Trophoblast cell (in vitro differentiated cells and primary cell): ENCODE measurements at regions not wholly inside any gene's neighbourhood (a gene's known extent, or its start where the extent isn't known, plus 50 kb on each side); places are given as distances from the start of the nearest gene placed in this dataset.

ENCODE experiments used
- DNase-seq, 2 donors: peaks; one replicate each; pipeline ENCODE4 v3.0.0-alpha.2; 2016
- H2AFZ ChIP-seq: 2 replicates; pipeline ENCODE4 v1.6.1; 2013; ENCODE audit warnings: low read length, moderate library complexity, mild to moderate bottlenecking; ENCODE audit not compliant: insufficient read depth, poor library complexity
- H2AK5ac ChIP-seq: 2 replicates; pipeline ENCODE4 v1.6.1; 2013; ENCODE audit warnings: mild to moderate bottlenecking, low read length
- H2BK120ac ChIP-seq: 2 replicates; pipeline ENCODE4 v1.6.1; 2013; ENCODE audit warnings: low read length, mild to moderate bottlenecking, moderate library complexity; ENCODE audit not compliant: insufficient read depth, poor library complexity
- H2BK12ac ChIP-seq: 2 replicates; pipeline ENCODE4 v1.6.1; 2013; ENCODE audit warnings: mild to moderate bottlenecking, low read length, moderate library complexity
- H2BK5ac ChIP-seq: 2 replicates; pipeline ENCODE4 v1.6.1; 2013; ENCODE audit warnings: low read length, low read depth, moderate library complexity, mild to moderate bottlenecking; ENCODE audit not compliant: poor library complexity
- H3K14ac ChIP-seq: 2 replicates; pipeline ENCODE4 v1.6.1; 2013; ENCODE audit warnings: mild to moderate bottlenecking, low read length
- H3K18ac ChIP-seq: 2 replicates; pipeline ENCODE4 v1.6.1; 2013; ENCODE audit warnings: mild to moderate bottlenecking, low read length
- H3K23ac ChIP-seq: 2 replicates; pipeline ENCODE4 v1.6.1; 2013; ENCODE audit warnings: low read length
- H3K27ac ChIP-seq: 2 replicates; pipeline ENCODE4 v1.5.1; 2013; ENCODE audit warnings: low read depth, mild to moderate bottlenecking, inconsistent platforms, low read length, moderate library complexity
- H3K27me3 ChIP-seq: 2 replicates; pipeline ENCODE4 v1.6.1; 2013; ENCODE audit warnings: inconsistent platforms, mild to moderate bottlenecking, low read length, moderate library complexity; ENCODE audit not compliant: insufficient read depth
- H3K36me3 ChIP-seq, 2 experiments: 1 replicate in 1 of 2; 2 replicates in 1 of 2; pipeline ENCODE4 v1.6.1; 2013; ENCODE audit warnings: low read length in 2 of 2, mild to moderate bottlenecking in 2 of 2, moderate library complexity in 1 of 2; ENCODE audit not compliant: insufficient read depth in 2 of 2, control insufficient read depth in 1 of 2
- H3K4ac ChIP-seq: 2 replicates; pipeline ENCODE4 v1.6.1; 2013; ENCODE audit warnings: low read depth, mild to moderate bottlenecking, low read length, moderate library complexity
- H3K4me1 ChIP-seq, 2 experiments: 1 replicate in 1 of 2; 2 replicates in 1 of 2; pipeline ENCODE4 v1.6.1; 2013; ENCODE audit warnings: low read length in 2 of 2, mild to moderate bottlenecking in 2 of 2, moderate library complexity in 1 of 2; ENCODE audit not compliant: insufficient read depth in 2 of 2, control insufficient read depth in 1 of 2
- H3K4me2 ChIP-seq: 2 replicates; pipeline ENCODE4 v1.6.1; 2013; ENCODE audit warnings: inconsistent platforms, mild to moderate bottlenecking, low read length, moderate library complexity
- H3K4me3 ChIP-seq: 2 replicates; pipeline ENCODE4 v1.5.1; 2013; ENCODE audit warnings: mild to moderate bottlenecking, low read depth, low read length, inconsistent platforms
- H3K79me1 ChIP-seq: one replicate; pipeline ENCODE4 v1.6.1; 2013; ENCODE audit warnings: low read length
- H3K79me2 ChIP-seq: 2 replicates; pipeline ENCODE4 v1.6.1; 2013; ENCODE audit warnings: low read length, mild to moderate bottlenecking; ENCODE audit not compliant: control insufficient read depth, insufficient read depth, poor library complexity
- H3K9ac ChIP-seq: 2 replicates; pipeline ENCODE4 v1.6.1; 2013; ENCODE audit warnings: mild to moderate bottlenecking, low read length
- H3K9me3 ChIP-seq: 2 replicates; pipeline ENCODE4 v1.6.1; 2013; ENCODE audit warnings: low read depth, mild to moderate bottlenecking, control low read depth, inconsistent platforms, low read length; ENCODE audit not compliant: insufficient read depth
- H4K12ac ChIP-seq: 2 replicates; pipeline ENCODE4 v1.6.1; 2013; ENCODE audit warnings: low read depth, mild to moderate bottlenecking, low read length, moderate library complexity
- H4K8ac ChIP-seq: 2 replicates; pipeline ENCODE4 v1.6.1; 2013; ENCODE audit warnings: low read depth, mild to moderate bottlenecking, low read length, moderate library complexity
- H4K91ac ChIP-seq: one replicate; pipeline ENCODE4 v1.6.1; 2013; ENCODE audit warnings: low read depth, mild to moderate bottlenecking, low read length, moderate library complexity
- WGBS: extraction: QIAGEN DNeasy Blood & Tissue Kit; methylation state at CpG from one replicate; pipeline ENCODE4 v1.1.7; 2013; ENCODE audit warnings: missing lambda C conversion rate; ENCODE audit not compliant: insufficient read length, insufficient coverage; ENCODE audit errors: extremely low coverage; 5-methylcytosine and 5-hydroxymethylcytosine counted together

DNA sequence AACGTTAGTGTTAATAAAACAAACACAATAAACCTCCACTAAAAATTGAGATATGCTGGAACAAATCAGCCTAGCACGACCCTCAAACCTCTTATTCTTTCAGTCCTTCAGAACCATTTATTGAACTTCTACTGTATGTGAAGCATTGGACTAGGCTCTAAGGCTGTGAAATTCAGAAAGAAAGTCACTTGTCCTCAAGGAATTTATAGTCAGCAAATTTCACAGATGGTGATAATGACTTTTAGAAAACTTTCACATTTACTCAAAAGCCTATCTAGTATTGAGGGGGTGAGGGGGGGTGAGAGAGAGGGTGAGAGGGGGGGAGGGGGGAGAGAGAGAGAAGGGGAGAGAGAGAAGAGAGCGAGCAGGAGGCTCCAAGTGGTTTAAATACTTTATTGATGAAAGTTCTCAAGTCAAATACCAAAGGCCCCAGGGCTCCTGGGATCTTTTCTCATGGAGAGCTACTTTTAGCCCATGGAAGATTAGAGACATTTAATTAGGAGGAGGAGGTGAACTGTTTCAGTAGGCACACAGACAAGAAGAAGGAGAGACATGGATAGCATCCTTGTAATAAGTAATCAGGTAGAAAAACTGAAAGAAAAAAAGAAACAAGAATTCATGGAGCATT is 66.3 kb upstream of the SSX2IP start:
- Histone ChIP-seq H3K4me3 (no peak overlapping the region), H3K27ac (no peak overlapping the region), H3K36me3 (no peaks in the 10 kb centered on the region), H3K9me3 (no peaks in the 10 kb centered on the region), H2BK120ac (no peak overlapping the region), H3K14ac (no peak overlapping the region), H2AK5ac (no peak overlapping the region), H3K23ac (no peak overlapping the region), H3K18ac (no peak overlapping the region), H3K79me1 (peaks cover 3% of the 10 kb centered on the region), H2BK12ac (no peak overlapping the region), H3K4ac (no peak overlapping the region), H3K4me2 (no peak overlapping the region), H4K12ac (no peak overlapping the region), H3K4me1 (no peaks in the 10 kb centered on the region), H2AFZ (no peak overlapping the region), H3K79me2 (no peaks in the 10 kb centered on the region), H2BK5ac (no peak overlapping the region), H3K27me3 (no peaks in the 10 kb centered on the region), H4K91ac (no peak overlapping the region), H4K8ac (no peak overlapping the region), H3K9ac (no peak overlapping the region)
- DNase-seq, result no peak
- WGBS, result no CpG with 5 or more reads among the region's 3 CpGs

DNA sequence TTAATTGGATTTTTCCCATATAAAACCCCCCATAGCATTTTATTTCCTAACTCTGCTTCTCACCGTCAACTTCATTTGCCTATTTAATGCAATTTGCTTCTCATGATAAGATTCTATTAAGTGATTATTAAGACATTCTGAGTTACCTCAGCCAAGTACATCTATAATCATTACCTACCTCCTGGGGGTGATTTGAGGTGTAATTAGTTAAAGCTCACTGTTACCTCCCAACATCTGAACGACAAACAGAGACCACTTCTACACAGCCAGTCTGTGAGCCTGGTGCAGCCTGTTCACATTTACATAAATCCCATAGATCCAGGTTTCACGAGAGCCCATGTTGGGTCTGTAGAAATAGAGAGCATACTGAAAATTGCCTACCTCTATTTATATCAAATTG is 65.7 kb upstream of the SSX2IP start:
- Histone ChIP-seq H4K91ac (no peak overlapping the region), H2BK12ac (no peak overlapping the region), H3K79me1 (peaks cover 3% of the 10 kb centered on the region), H3K27ac (no peak overlapping the region), H3K4me3 (no peak overlapping the region), H2BK5ac (no peak overlapping the region), H3K18ac (no peak overlapping the region), H3K27me3 (no peaks in the 10 kb centered on the region), H3K4me2 (no peak overlapping the region), H3K14ac (no peak overlapping the region), H2AFZ (no peak overlapping the region), H3K9ac (no peak overlapping the region), H3K4me1 (no peaks in the 10 kb centered on the region), H4K8ac (no peak overlapping the region), H3K79me2 (no peaks in the 10 kb centered on the region), H3K4ac (no peak overlapping the region), H3K36me3 (no peaks in the 10 kb centered on the region), H3K23ac (no peak overlapping the region), H4K12ac (no peak overlapping the region), H2BK120ac (no peak overlapping the region), H2AK5ac (no peak overlapping the region), H3K9me3 (no peaks in the 10 kb centered on the region)
- no peak for DNase-seq
- WGBS, result no CpG with 5 or more reads among the region's 3 CpGs

DNA sequence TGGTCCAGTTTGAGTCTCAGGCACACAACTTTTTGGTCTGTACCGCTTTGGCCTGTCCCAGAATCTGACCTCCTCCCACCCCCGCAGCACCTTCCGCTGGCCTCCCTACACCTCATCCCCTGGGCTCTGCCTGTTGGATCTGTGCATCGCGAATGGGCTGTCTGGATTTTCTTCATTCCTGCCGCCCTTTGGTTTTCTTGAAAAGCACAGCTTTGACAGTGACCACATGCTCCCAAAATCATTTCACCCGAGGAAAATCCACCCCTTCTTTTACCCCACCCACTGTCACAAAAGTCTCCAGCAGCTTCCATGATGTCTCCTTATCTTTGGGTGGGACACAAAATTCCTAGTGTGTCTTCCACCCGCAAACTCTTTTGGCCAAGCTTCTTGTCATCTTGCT is 65.0 kb upstream of the SSX2IP start:
- H2AK5ac ChIP-seq, result no peak overlapping the region
- H3K27me3 ChIP-seq, result no peaks in the 10 kb centered on the region

DNA sequence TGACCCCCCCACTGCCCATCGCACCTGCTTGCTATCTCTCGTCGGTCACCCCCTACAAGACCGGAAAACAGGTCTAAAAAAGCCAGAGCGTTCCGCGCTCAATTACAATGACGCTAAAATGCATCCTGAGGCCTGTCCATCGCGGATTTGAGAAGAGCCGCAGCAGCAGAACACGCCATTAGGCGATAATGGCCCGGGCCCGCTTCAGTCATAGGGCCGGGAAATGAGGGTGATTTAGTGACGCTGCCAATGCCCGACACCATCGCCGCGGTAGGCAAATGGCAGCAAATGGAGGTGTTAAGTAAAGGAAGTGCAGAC is 64.1 kb upstream of the SSX2IP start:
- WGBS, result no CpG with 5 or more reads among the region's 21 CpGs

More for the DNA sequence above, 65.0 kb upstream of the SSX2IP start:
- Histone ChIP-seq H3K9ac (no peak overlapping the region), H2AFZ (no peak overlapping the region), H3K79me1 (peaks cover 3% of the 10 kb centered on the region), H3K4me3 (no peak overlapping the region), H2BK120ac (no peak overlapping the region), H4K12ac (no peak overlapping the region), H4K91ac (no peak overlapping the region), H3K36me3 (no peaks in the 10 kb centered on the region), H3K14ac (no peak overlapping the region), H3K4me1 (no peaks in the 10 kb centered on the region), H3K4ac (no peak overlapping the region), H3K9me3 (no peaks in the 10 kb centered on the region), H3K18ac (no peak overlapping the region), H3K79me2 (no peaks in the 10 kb centered on the region), H4K8ac (no peak overlapping the region), H3K27ac (no peak overlapping the region), H3K23ac (no peak overlapping the region), H2BK5ac (no peak overlapping the region), H3K4me2 (no peak overlapping the region), H2BK12ac (no peak overlapping the region)
- DNase-seq, result peak in 1 of 2 donors; percentile 16
- no CpG with 5 or more reads among the region's 8 CpGs for WGBS

More for the DNA sequence above, 64.1 kb upstream of the SSX2IP start:
- Histone ChIP-seq H3K23ac (no peak overlapping the region), H3K27ac (no peak overlapping the region), H3K79me1 (peaks cover 3% of the 10 kb centered on the region), H3K18ac (no peak overlapping the region), H3K79me2 (no peaks in the 10 kb centered on the region), H3K4ac (no peak overlapping the region), H2AFZ (no peak overlapping the region), H4K8ac (no peak overlapping the region), H3K4me2 (no peak overlapping the region), H3K9me3 (no peaks in the 10 kb centered on the region), H3K4me3 (no peak overlapping the region), H2AK5ac (no peak overlapping the region), H3K36me3 (no peaks in the 10 kb centered on the region), H3K27me3 (no peaks in the 10 kb centered on the region), H3K14ac (no peak overlapping the region), H4K12ac (no peak overlapping the region), H3K9ac (no peak overlapping the region), H2BK120ac (no peak overlapping the region), H4K91ac (peak overlapping the region; percentile 20), H2BK12ac (no peak overlapping the region), H2BK5ac (no peak overlapping the region), H3K4me1 (no peaks in the 10 kb centered on the region)
- DNase-seq, result no peak
